Prostate gland (tissue), 2 donors: ENCODE measurements at regions not wholly inside any gene's neighbourhood (a gene's known extent, or its start where the extent isn't known, plus 50 kb on each side); places are given as distances from the start of the nearest gene placed in this dataset.

Experiments
- CTCF ChIP-seq, 4 experiments: fragments of 200-600 bp in 2 of 4; fragments of 450-650 bp in 2 of 4; sonication (generic) in 2 of 4; IDR thresholded peaks; 1 replicate in 3 of 4; 2 replicates in 1 of 4; pipeline ENCODE4 v1.5.1; 2016 to 2019; ENCODE audit warnings: antibody characterized with exemption in 4 of 4, mild to moderate bottlenecking in 2 of 4, moderate library complexity in 2 of 4
- POLR2A ChIP-seq: fragments of 450-650 bp; IDR thresholded peaks from one replicate; pipeline ENCODE4 v1.6.1; 2016; ENCODE audit warnings: antibody characterized with exemption, mild to moderate bottlenecking
- POLR2AphosphoS5 ChIP-seq: sonication (generic); formaldehyde crosslinking; IDR thresholded peaks from one replicate; pipeline ENCODE4 v1.6.1; 2017; ENCODE audit warnings: antibody characterized with exemption

- TF ChIP-seq POLR2AphosphoS5, result no peak
- TF ChIP-seq CTCF (IDR thresholded peaks at IDR 0.05), result no peak
- TF ChIP-seq POLR2A, result no peak
Observed at GRCh38 chr4:127505203-127505602, 127.6 kb upstream of the INTU start.
